GM23338 (cell line): ENCODE measurements at regions not wholly inside any gene's neighbourhood (a gene's known extent, or its start where the extent isn't known, plus 50 kb on each side); places are given as distances from the start of the nearest gene placed in this dataset.

Source experiments
- CREB1 ChIP-seq: fragments of 250-450 bp; sonication (Bioruptor Pico); IDR thresholded peaks from 2 replicates; pipeline ENCODE4 v1.5.0; 2020; ENCODE audit warnings: low read depth, mild to moderate bottlenecking, moderate library complexity
- EZH2phosphoT487 ChIP-seq: fragments of 200-600 bp; sonication (generic); IDR thresholded peaks from one replicate; pipeline ENCODE4 v1.8.1; 2018; ENCODE audit warnings: antibody characterized with exemption; ENCODE audit not compliant: unreplicated experiment
- NANOG ChIP-seq: IDR thresholded peaks from 2 replicates; pipeline ENCODE4 v1.6.1; 2016; ENCODE audit warnings: antibody characterized with exemption, borderline replicate concordance
- POLR2AphosphoS5 ChIP-seq: IDR thresholded peaks from 2 replicates; pipeline ENCODE4 v1.6.1; 2016; ENCODE audit warnings: antibody characterized with exemption, low read depth
- REST ChIP-seq: IDR thresholded peaks from one replicate; pipeline ENCODE4 v1.6.1; 2018; ENCODE audit warnings: antibody characterized with exemption; ENCODE audit not compliant: unreplicated experiment
- STAT1 ChIP-seq: IDR thresholded peaks from one replicate; pipeline ENCODE4 v1.6.1; 2016; ENCODE audit warnings: antibody characterized with exemption; ENCODE audit not compliant: unreplicated experiment
- ZNF114 ChIP-seq: fragments of 250-450 bp; sonication (Bioruptor Pico); IDR thresholded peaks from 2 replicates; pipeline ENCODE4 v1.5.0; 2020; ENCODE audit warnings: mild to moderate bottlenecking, moderate library complexity
- ZNF331 ChIP-seq: fragments of 250-450 bp; sonication (Bioruptor Pico); IDR thresholded peaks from 2 replicates; pipeline ENCODE4 v1.5.0; 2020; ENCODE audit warnings: low read depth, mild to moderate bottlenecking, moderate library complexity
- ZNF462 ChIP-seq: fragments of 250-450 bp; sonication (Bioruptor Pico); IDR thresholded peaks from 2 replicates; pipeline ENCODE4 v1.5.0; 2020; ENCODE audit warnings: mild to moderate bottlenecking, moderate library complexity

- TF ChIP-seq ZNF462 (CRISPR knock-in tag): no peak
- no peak for TF ChIP-seq NANOG
- no peak for TF ChIP-seq POLR2AphosphoS5
- no peak for TF ChIP-seq CREB1
- TF ChIP-seq ZNF114 (CRISPR knock-in tag): no peak
- TF ChIP-seq EZH2phosphoT487: no peak
- no peak for TF ChIP-seq STAT1
- TF ChIP-seq ZNF331 (CRISPR knock-in tag): no peak
- TF ChIP-seq REST: no peak
Measured at GRCh38 chr22:22737590-22737989, 93.2 kb downstream of the GGTLC2 start (continued).
